ENCODE measurements at regions not wholly inside any gene's neighbourhood (a gene's known extent, or its start where the extent isn't known, plus 50 kb on each side); places are given as distances from the start of the nearest gene placed in this dataset.

DNA sequence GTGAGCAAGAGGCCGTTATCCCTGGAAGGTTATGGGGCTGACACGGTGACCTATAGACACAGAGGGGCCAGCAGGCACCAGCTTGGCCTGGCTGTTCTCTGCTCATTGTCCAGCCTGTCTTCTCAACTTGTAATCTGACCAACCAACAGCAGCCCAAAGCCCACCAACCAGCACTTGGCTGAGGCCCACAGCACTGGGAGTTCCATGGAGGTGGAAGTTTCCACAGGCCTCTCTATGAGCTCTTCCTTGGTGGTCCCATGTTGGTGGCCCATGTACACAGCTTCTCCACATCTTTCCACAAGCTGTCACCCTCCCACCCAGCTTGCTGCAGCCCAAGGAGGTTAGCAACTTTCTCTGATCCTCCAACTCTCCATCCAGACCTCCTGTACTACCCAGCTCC, 56.2 kb upstream of the KLHL31 start:
- no peaks in the 10 kb centered on the region for H3K27me3 ChIP-seq (ENCODE audit: low read depth)
- H3K36me3 ChIP-seq (replicated peaks), result no peaks in the 10 kb centered on the region
- in situ Hi-C loops (cut with MboI; ENCODE audit: low sequenced_read_pairs), result loop anchor here (10.0 kb wide), 1 partner anchor 227 kb away; no protein-coding TSS in a partner anchor
- H3K4me1 ChIP-seq, result peaks cover 5% of the 10 kb centered on the region
- no peaks in the 10 kb centered on the region for H3K9me3 ChIP-seq
- H3K4me3 ChIP-seq, result no peak overlapping the region
- DNase-seq (ENCODE audit: low spot score in 2 of 2), result no peak

DNA sequence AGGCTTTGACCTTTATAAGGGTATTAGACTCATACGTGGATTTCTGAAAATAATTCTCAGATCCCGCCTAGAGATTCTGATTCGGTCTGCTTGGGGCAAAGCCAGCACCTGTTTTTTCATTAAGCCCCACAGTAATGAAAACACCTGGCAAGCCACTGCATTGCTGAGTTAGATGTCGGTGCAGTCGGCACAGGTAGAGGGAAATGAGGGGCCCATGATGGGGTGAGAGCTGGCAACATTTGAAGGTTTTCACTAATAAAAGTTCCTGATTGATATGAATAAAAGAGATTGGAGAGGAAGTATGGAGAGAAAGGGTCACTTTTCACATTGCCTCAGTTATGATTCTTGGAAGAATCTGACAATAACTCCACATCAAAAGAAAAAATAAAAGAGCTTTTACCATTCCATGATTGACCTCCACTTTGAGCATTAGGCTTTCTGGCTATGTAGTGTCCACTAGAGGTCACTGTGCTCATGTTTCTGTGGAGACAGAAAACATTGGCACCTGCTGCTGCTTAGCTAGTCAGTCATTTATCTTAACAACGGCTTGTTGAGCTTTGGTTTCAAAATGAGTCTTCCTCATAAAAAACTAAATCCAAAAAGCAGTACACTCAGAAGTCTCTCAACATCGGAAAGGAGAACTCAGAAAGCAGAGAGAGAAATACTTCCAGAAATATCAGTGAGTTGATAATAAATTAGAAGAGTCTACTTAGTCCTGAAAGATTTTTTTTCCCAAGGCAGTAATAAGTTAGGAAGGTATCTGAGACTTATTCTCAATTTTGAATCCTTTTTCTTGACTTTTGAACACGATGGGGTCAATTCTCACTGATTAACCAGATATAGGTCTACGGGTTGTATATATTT, 53.3 kb upstream of the KLHL31 start:
- no peaks in the 10 kb centered on the region for H3K27me3 ChIP-seq (ENCODE audit: low read depth)
- no peaks in the 10 kb centered on the region for H3K36me3 ChIP-seq (replicated peaks)
- in situ Hi-C loops (cut with MboI; ENCODE audit: low sequenced_read_pairs), result no loop called here
- peak; percentile 64 to 80 for DNase-seq (ENCODE audit: low spot score in 2 of 2)
- H3K9me3 ChIP-seq, result no peaks in the 10 kb centered on the region
- H3K4me1 ChIP-seq, result peaks cover 3% of the 10 kb centered on the region
- H3K4me3 ChIP-seq, result no peak overlapping the region

DNA sequence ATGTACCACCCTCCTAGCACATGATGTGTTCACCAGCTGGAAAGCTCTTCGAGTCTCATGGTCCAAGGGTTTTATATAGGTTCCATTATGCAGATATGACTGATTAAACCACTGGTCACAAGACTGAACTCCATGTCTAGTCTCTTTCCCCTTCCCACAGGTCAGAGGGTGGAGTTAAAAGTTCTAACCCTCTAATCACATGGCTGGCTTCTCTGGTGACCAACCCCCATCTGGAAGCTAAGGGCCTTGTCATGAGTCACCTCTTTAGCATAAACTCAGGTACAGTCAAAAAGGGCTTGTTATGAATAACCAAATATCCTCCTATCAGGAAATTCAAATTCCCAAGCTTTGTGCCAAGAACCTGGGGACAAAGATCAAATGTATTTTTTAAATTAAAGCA, 52.0 kb upstream of the KLHL31 start:
- DNase-seq (ENCODE audit: low spot score in 2 of 2), result no peak
- Histone ChIP-seq H3K4me3 (no peak overlapping the region), H3K36me3 (replicated peaks) (no peaks in the 10 kb centered on the region), H3K9me3 (no peaks in the 10 kb centered on the region), H3K27me3 (ENCODE audit: low read depth) (no peaks in the 10 kb centered on the region), H3K4me1 (peaks cover 3% of the 10 kb centered on the region)
- in situ Hi-C loops (cut with MboI; ENCODE audit: low sequenced_read_pairs), result no loop called here

DNA sequence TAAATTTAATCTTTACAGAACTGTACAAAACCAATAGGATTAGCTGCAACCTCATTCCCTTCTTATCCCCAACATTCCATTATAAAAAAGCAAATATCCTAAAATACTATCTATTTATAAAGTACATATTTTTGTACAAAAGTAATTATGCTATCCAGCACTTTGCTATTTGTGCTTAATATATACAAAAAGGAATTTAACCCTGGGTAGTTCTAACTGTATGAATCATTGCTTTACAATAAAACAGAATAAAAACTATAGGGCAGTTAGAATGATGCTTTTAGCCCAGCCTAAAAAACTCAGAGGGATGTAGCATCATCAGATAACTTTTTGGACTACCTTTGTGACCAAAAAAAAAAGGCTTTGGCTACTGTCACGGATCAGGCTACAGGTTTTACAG, 49.9 kb upstream of the KLHL31 start:
- in situ Hi-C loops (cut with MboI; ENCODE audit: low sequenced_read_pairs), result no loop called here
- no peaks in the 10 kb centered on the region for H3K36me3 ChIP-seq (replicated peaks)

More for the DNA sequence above, 49.9 kb upstream of the KLHL31 start:
- no peaks in the 10 kb centered on the region for H3K9me3 ChIP-seq
- H3K4me3 ChIP-seq, result no peak overlapping the region
- H3K4me1 ChIP-seq, result peaks cover 3% of the 10 kb centered on the region
- no peak for DNase-seq (ENCODE audit: low spot score in 2 of 2)
- H3K27me3 ChIP-seq (ENCODE audit: low read depth), result no peaks in the 10 kb centered on the region
